CD4-positive, alpha-beta memory T cell (primary cell): ENCODE measurements at regions not wholly inside any gene's neighbourhood (a gene's known extent, or its start where the extent isn't known, plus 50 kb on each side); places are given as distances from the start of the nearest gene placed in this dataset.

Source experiments
- CTCF ChIA-PET: fragments of 350-600 bp; sonication (Branson Sonifier 250); formaldehyde crosslinking; loops from one replicate; lab custom pipeline; 2021; ENCODE audit warnings: inconsistent platforms; ENCODE audit not compliant: partially characterized antibody; lab: Charles Lee
- POLR2A ChIA-PET: fragments of 350-600 bp; sonication (Branson Sonifier 250); formaldehyde crosslinking; loops from one replicate; lab custom pipeline; 2021; ENCODE audit not compliant: partially characterized antibody; lab: Charles Lee
- DNase-seq, 5 donors: peaks; one replicate each; pipeline versions ENCODE4 v3.0.0 to v3.0.0-alpha.2; 2020 to 2022; ENCODE audit warnings: mixed read lengths in 1 of 5
- H3K27ac ChIP-seq: one replicate; pipeline ENCODE4 v1.7.0; 2013; ENCODE audit warnings: low read depth, low read length
- H3K27me3 ChIP-seq: 2 replicates; pipeline ENCODE4 v1.7.0; 2013; ENCODE audit warnings: mild to moderate bottlenecking, low read length, moderate library complexity; ENCODE audit not compliant: insufficient read depth
- H3K36me3 ChIP-seq: 2 replicates; pipeline ENCODE4 v1.7.0; 2013; ENCODE audit warnings: mild to moderate bottlenecking, low read length, moderate library complexity; ENCODE audit not compliant: insufficient read depth
- H3K4me1 ChIP-seq: 2 replicates; pipeline ENCODE4 v1.7.0; 2013; ENCODE audit warnings: mild to moderate bottlenecking, low read length, moderate library complexity; ENCODE audit not compliant: insufficient read depth
- H3K4me3 ChIP-seq, 2 donors: one replicate each; pipeline ENCODE4 v1.7.0; 2013; ENCODE audit warnings: low read length in 2 of 2, mild to moderate bottlenecking in 1 of 2
- H3K9me3 ChIP-seq, 2 donors: one replicate each; pipeline ENCODE4 v1.7.0; 2013; ENCODE audit warnings: low read length in 2 of 2, control low read depth in 1 of 2; ENCODE audit not compliant: control insufficient read depth in 1 of 2
- H3K27ac Mint-ChIP-seq, 7 donors: one replicate each; pipeline ENCODE4 v1.8.0; 2020 to 2021; ENCODE audit warnings: mixed read lengths in 7 of 7, mild to moderate bottlenecking in 6 of 7, inconsistent platforms in 3 of 7, moderate library complexity in 3 of 7
- H3K27me3 Mint-ChIP-seq, 2 donors: one replicate each; pipeline ENCODE4 v1.8.0; 2020 to 2021; ENCODE audit warnings: mixed read lengths in 2 of 2
- H3K36me3 Mint-ChIP-seq, 2 donors: one replicate each; pipeline ENCODE4 v1.8.0; 2020 to 2021; ENCODE audit warnings: mixed read lengths in 2 of 2, inconsistent platforms in 1 of 2, mild to moderate bottlenecking in 1 of 2
- H3K4me1 Mint-ChIP-seq, 4 donors: one replicate each; pipeline ENCODE4 v1.8.0; 2020 to 2021; ENCODE audit warnings: mixed read lengths in 4 of 4, mild to moderate bottlenecking in 1 of 4
- H3K4me3 Mint-ChIP-seq, 8 donors: one replicate each; pipeline ENCODE4 v1.8.0; 2020 to 2021; ENCODE audit warnings: mixed read lengths in 8 of 8, mild to moderate bottlenecking in 7 of 8, moderate library complexity in 6 of 8, inconsistent platforms in 3 of 8
- H3K9me3 Mint-ChIP-seq, 8 donors: one replicate each; pipeline ENCODE4 v1.8.0; 2020 to 2021; ENCODE audit warnings: mixed read lengths in 8 of 8, mild to moderate bottlenecking in 5 of 8, inconsistent platforms in 3 of 8, moderate library complexity in 1 of 8
- intact Hi-C: fragments of 100-400 bp; cut with micrococcal nuclease; formaldehyde crosslinking; loops from one replicate; pipeline ENCODE4 v1.15.1; 2023

- intact Hi-C loops: no loop called here
- Mint-ChIP-seq H3K27ac (no peak overlapping the region), H3K36me3 (no peaks in the 10 kb centered on the region), H3K4me1 (no peaks in the 10 kb centered on the region), H3K27me3 (no peaks in the 10 kb centered on the region), H3K9me3 (peaks cover 0 to 8% (median 5%) of the 10 kb centered on the region in 8 donors), H3K4me3 (no peak overlapping the region)
- no peak overlapping the region for H3K27ac ChIP-seq
- H3K36me3 ChIP-seq: no peaks in the 10 kb centered on the region
- no peak overlapping the region for H3K4me3 ChIP-seq
- ChIA-PET CTCF (no interaction called here), POLR2A (no interaction called here)
- no peaks in the 10 kb centered on the region for H3K9me3 ChIP-seq
- no peak for DNase-seq
- no peaks in the 10 kb centered on the region for H3K27me3 ChIP-seq
- no peaks in the 10 kb centered on the region for H3K4me1 ChIP-seq
These were observed 98.0 kb upstream of the SLC10A2 start for GRCh38 chr13:103164251-103164650.

- no peaks in the 10 kb centered on the region for H3K4me1 ChIP-seq
- no peak overlapping the region for H3K4me3 ChIP-seq
- Mint-ChIP-seq H3K27ac (no peak overlapping the region), H3K4me1 (no peaks in the 10 kb centered on the region), H3K27me3 (no peaks in the 10 kb centered on the region), H3K9me3 (peaks cover 0 to 4% (median 0%) of the 10 kb centered on the region in 8 donors), H3K36me3 (no peaks in the 10 kb centered on the region), H3K4me3 (no peak overlapping the region)
- H3K27me3 ChIP-seq: no peaks in the 10 kb centered on the region
- DNase-seq: no peak
- no peaks in the 10 kb centered on the region for H3K36me3 ChIP-seq
- CTCF ChIA-PET: no interaction called here
- no peaks in the 10 kb centered on the region for H3K9me3 ChIP-seq
- no peak overlapping the region for H3K27ac ChIP-seq
- POLR2A ChIA-PET: no interaction called here
- intact Hi-C loops: no loop called here
These were observed 95.3 kb upstream of the SLC10A2 start for GRCh38 chr13:103161476-103161875.

GRCh38 chr13:103157434-103158145 lies 91.4 kb upstream of the SLC10A2 start:
- Histone ChIP-seq H3K36me3 (no peaks in the 10 kb centered on the region), H3K27me3 (no peaks in the 10 kb centered on the region), H3K27ac (no peak overlapping the region), H3K4me1 (no peaks in the 10 kb centered on the region), H3K4me3 (no peak overlapping the region), H3K9me3 (no peaks in the 10 kb centered on the region)
- Mint-ChIP-seq H3K36me3 (no peaks in the 10 kb centered on the region), H3K4me1 (no peaks in the 10 kb centered on the region), H3K4me3 (no peak overlapping the region), H3K27ac (no peak overlapping the region), H3K9me3 (no peaks in the 10 kb centered on the region), H3K27me3 (no peaks in the 10 kb centered on the region)
- POLR2A ChIA-PET: no interaction called here
- CTCF ChIA-PET: no interaction called here
- no peak for DNase-seq
- intact Hi-C loops: no loop called here

- ChIA-PET POLR2A (no interaction called here), CTCF (no interaction called here)
- Mint-ChIP-seq H3K9me3 (no peaks in the 10 kb centered on the region), H3K27me3 (no peaks in the 10 kb centered on the region), H3K27ac (no peak overlapping the region), H3K36me3 (no peaks in the 10 kb centered on the region), H3K4me1 (no peaks in the 10 kb centered on the region), H3K4me3 (no peak overlapping the region)
- no peaks in the 10 kb centered on the region for H3K36me3 ChIP-seq
- intact Hi-C loops: no loop called here
- H3K27ac ChIP-seq: no peak overlapping the region
- H3K27me3 ChIP-seq: no peaks in the 10 kb centered on the region
- no peaks in the 10 kb centered on the region for H3K4me1 ChIP-seq
- no peak for DNase-seq
- H3K9me3 ChIP-seq: no peaks in the 10 kb centered on the region
- no peak overlapping the region for H3K4me3 ChIP-seq
These were observed 90.8 kb upstream of the SLC10A2 start for GRCh38 chr13:103157016-103157415.

- H3K4me3 ChIP-seq: no peak overlapping the region
- Mint-ChIP-seq H3K27me3 (no peaks in the 10 kb centered on the region), H3K9me3 (no peaks in the 10 kb centered on the region), H3K4me3 (no peak overlapping the region), H3K4me1 (no peaks in the 10 kb centered on the region), H3K27ac (no peak overlapping the region), H3K36me3 (no peaks in the 10 kb centered on the region)
- H3K4me1 ChIP-seq: no peaks in the 10 kb centered on the region
- intact Hi-C loops: no loop called here
- no peaks in the 10 kb centered on the region for H3K9me3 ChIP-seq
- H3K36me3 ChIP-seq: no peaks in the 10 kb centered on the region
- CTCF ChIA-PET: no interaction called here
- no peak overlapping the region for H3K27ac ChIP-seq
- DNase-seq: no peak
- H3K27me3 ChIP-seq: no peaks in the 10 kb centered on the region
- POLR2A ChIA-PET: no interaction called here
These were observed 90.3 kb upstream of the SLC10A2 start for GRCh38 chr13:103156346-103156998.

- no peak overlapping the region for H3K4me3 ChIP-seq
- no peaks in the 10 kb centered on the region for H3K4me1 ChIP-seq
- Mint-ChIP-seq H3K27ac (no peak overlapping the region), H3K27me3 (no peaks in the 10 kb centered on the region), H3K4me3 (no peak overlapping the region), H3K9me3 (no peaks in the 10 kb centered on the region), H3K4me1 (no peaks in the 10 kb centered on the region), H3K36me3 (no peaks in the 10 kb centered on the region)
- no peak for DNase-seq
- no peaks in the 10 kb centered on the region for H3K27me3 ChIP-seq
- H3K36me3 ChIP-seq: no peaks in the 10 kb centered on the region
- no peak overlapping the region for H3K27ac ChIP-seq
- intact Hi-C loops: no loop called here
- no peaks in the 10 kb centered on the region for H3K9me3 ChIP-seq
- ChIA-PET CTCF (no interaction called here), POLR2A (no interaction called here)
These were observed 87.2 kb upstream of the SLC10A2 start for GRCh38 chr13:103153466-103153865.

GRCh38 chr13:103147961-103148360 lies 81.7 kb upstream of the SLC10A2 start:
- H3K4me1 Mint-ChIP-seq: no peaks in the 10 kb centered on the region
- CTCF ChIA-PET: no interaction called here
- Histone ChIP-seq H3K9me3 (no peaks in the 10 kb centered on the region), H3K36me3 (no peaks in the 10 kb centered on the region), H3K4me1 (no peaks in the 10 kb centered on the region), H3K4me3 (no peak overlapping the region), H3K27ac (no peak overlapping the region), H3K27me3 (no peaks in the 10 kb centered on the region)
- intact Hi-C loops: no loop called here
- H3K36me3 Mint-ChIP-seq: no peaks in the 10 kb centered on the region
- peaks cover 0 to 2% (median 0%) of the 10 kb centered on the region in 8 donors for H3K9me3 Mint-ChIP-seq
- POLR2A ChIA-PET: no interaction called here
- H3K27ac Mint-ChIP-seq: no peak overlapping the region
- DNase-seq: no peak
- H3K27me3 Mint-ChIP-seq: peaks cover 0 to 1% of the 10 kb centered on the region in 2 donors
- H3K4me3 Mint-ChIP-seq: no peak overlapping the region
